Activated CD8-positive, alpha-beta T cell treated with anti-CD3 and anti-CD28 coated beads for 36 hours (primary cell): ENCODE measurements at regions not wholly inside any gene's neighbourhood (a gene's known extent, or its start where the extent isn't known, plus 50 kb on each side); places are given as distances from the start of the nearest gene placed in this dataset.

ENCODE experiments used
- ATAC-seq: fragments of 200-7000 bp; cut with Tn5 transposase; one replicate; pipeline ENCODE4 v1.10.0; 2021; ENCODE audit warnings: mild to moderate bottlenecking, moderate library complexity
- CTCF ChIA-PET: fragments of 350-600 bp; sonication (Branson Sonifier 250); formaldehyde crosslinking; loops from one replicate; lab custom pipeline; 2021; ENCODE audit warnings: antibody characterized with exemption; lab: Charles Lee
- POLR2A ChIA-PET: fragments of 350-600 bp; sonication (Branson Sonifier 250); formaldehyde crosslinking; loops from one replicate; lab custom pipeline; 2021; ENCODE audit warnings: antibody characterized with exemption; lab: Charles Lee
- DNase-seq: peaks from one replicate; pipeline ENCODE4 v3.0.0-alpha.2; 2020
- H3K27ac Mint-ChIP-seq: one replicate; pipeline ENCODE4 v1.8.0; 2021; ENCODE audit warnings: mild to moderate bottlenecking, mixed read lengths
- H3K27me3 Mint-ChIP-seq: one replicate; pipeline ENCODE4 v1.8.0; 2021; ENCODE audit warnings: mixed read lengths
- H3K36me3 Mint-ChIP-seq: one replicate; pipeline ENCODE4 v1.8.0; 2021; ENCODE audit warnings: low read depth, mixed read lengths
- H3K4me1 Mint-ChIP-seq: one replicate; pipeline ENCODE4 v1.8.0; 2021; ENCODE audit warnings: low read depth, mixed read lengths
- H3K4me3 Mint-ChIP-seq: one replicate; pipeline ENCODE4 v1.8.0; 2021; ENCODE audit warnings: mild to moderate bottlenecking, moderate library complexity, mixed read lengths
- H3K9me3 Mint-ChIP-seq: one replicate; pipeline ENCODE4 v1.8.0; 2021; ENCODE audit warnings: mixed read lengths
- intact Hi-C: fragments of 100-400 bp; cut with micrococcal nuclease; formaldehyde crosslinking; loops from one replicate; pipeline ENCODE4 v1.10.0; 2022
- TF ChIP-seq, protein P1 (sequence below): fragments of 200-600 bp; IDR thresholded peaks from one replicate; pipeline ENCODE4 v1.8.0; 2022; ENCODE audit warnings: antibody characterized with exemption, mild to moderate bottlenecking

DNA sequence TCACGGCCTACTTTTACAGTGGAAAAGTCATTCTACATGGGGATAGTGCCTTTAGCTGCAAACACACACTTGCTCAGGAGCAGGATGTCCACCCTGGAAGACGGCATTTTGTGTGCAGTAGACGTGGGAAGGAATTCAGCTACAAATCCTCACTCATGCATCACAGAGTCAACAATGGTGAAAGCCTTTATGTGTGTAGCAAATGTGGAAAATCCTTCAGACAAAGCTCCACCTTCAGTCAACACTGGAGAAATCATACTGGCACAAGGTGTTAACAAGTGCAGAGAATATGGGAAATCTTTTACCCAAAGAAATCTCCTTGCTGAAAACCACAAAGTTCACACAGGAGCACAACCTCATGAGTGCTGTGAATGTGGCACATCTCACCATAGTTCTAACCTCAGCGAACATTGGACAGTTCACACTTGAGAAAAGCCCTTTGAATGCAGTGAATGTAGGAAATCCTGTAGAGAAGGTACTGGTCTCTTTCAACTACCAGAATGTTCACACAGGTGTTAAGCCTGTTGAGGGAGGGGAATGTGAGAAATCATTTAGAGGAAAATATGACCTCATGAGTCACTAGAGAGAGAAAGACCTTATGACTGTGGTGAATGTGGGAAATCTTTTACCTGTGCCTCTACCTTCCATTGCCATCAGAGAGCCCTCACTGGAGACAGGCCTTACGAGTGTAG, 101.8 kb downstream of the PTGS2 start:
- Mint-ChIP-seq H3K27ac (no peak overlapping the region), H3K27me3 (peaks cover 1% of the 10 kb centered on the region), H3K36me3 (peaks cover 2% of the 10 kb centered on the region), H3K9me3 (peaks cover 11% of the 10 kb centered on the region), H3K4me1 (peaks cover 11% of the 10 kb centered on the region), H3K4me3 (no peak overlapping the region)
- DNase-seq (no peak), ATAC-seq (peak; percentile 62)
- ChIA-PET CTCF (no interaction called here), POLR2A (no interaction called here)
- TF ChIP-seq, protein P1, sequence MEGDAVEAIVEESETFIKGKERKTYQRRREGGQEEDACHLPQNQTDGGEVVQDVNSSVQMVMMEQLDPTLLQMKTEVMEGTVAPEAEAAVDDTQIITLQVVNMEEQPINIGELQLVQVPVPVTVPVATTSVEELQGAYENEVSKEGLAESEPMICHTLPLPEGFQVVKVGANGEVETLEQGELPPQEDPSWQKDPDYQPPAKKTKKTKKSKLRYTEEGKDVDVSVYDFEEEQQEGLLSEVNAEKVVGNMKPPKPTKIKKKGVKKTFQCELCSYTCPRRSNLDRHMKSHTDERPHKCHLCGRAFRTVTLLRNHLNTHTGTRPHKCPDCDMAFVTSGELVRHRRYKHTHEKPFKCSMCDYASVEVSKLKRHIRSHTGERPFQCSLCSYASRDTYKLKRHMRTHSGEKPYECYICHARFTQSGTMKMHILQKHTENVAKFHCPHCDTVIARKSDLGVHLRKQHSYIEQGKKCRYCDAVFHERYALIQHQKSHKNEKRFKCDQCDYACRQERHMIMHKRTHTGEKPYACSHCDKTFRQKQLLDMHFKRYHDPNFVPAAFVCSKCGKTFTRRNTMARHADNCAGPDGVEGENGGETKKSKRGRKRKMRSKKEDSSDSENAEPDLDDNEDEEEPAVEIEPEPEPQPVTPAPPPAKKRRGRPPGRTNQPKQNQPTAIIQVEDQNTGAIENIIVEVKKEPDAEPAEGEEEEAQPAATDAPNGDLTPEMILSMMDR, result no peak
- intact Hi-C loops, result no loop called here

DNA sequence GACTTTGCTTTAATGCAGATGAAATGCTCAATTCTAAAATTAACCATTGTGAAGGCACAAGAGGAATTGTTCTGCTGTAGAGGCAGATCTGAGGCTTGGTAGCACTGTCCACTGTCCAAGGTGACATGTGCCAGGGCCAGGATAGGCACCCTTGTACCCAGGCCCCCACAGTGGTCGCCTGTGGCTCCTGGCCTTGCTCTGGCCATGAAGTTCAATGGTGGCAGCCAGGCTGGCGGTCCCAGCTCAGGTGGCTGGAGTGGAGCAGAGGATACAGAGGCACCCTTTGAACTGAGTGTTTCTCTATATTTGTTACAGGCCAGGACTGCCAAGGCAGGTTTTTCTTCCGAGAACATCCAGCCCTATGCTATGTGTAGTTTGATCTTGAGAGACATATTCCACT, 102.6 kb downstream of the PTGS2 start:
- Mint-ChIP-seq H3K36me3 (no peaks in the 10 kb centered on the region), H3K4me1 (peaks cover 12% of the 10 kb centered on the region)
- no peak for ATAC-seq

DNA sequence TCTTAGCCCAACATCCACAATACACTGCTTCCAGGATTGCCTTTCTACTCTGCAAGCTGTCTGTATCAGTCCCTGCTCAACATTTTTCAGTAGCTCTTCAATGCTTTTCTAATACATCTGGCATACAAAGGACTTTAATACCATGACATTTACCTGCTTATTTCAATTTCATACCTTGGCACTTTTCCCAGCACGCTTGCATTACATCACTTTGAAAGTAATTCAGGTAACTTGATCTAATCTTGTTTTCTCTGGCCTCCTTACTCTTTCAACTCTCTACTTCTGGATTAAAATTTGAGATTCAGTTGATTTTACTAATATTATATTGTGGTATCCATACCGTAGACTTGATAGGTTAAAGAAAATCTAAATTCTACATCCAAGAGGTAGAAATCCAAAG, 103.0 kb downstream of the PTGS2 start:
- ATAC-seq, result no peak
- no peaks in the 10 kb centered on the region for H3K36me3 Mint-ChIP-seq
- H3K4me1 Mint-ChIP-seq, result peaks cover 16% of the 10 kb centered on the region
- no peak overlapping the region for H3K4me3 Mint-ChIP-seq
- no peak for DNase-seq
- TF ChIP-seq, protein P1, result no peak
- intact Hi-C loops, result no loop called here
- POLR2A ChIA-PET, result no interaction called here
- H3K27me3 Mint-ChIP-seq, result no peaks in the 10 kb centered on the region
- no peak overlapping the region for H3K27ac Mint-ChIP-seq
- CTCF ChIA-PET, result no interaction called here
- H3K9me3 Mint-ChIP-seq, result peaks cover 2% of the 10 kb centered on the region

More for the DNA sequence above, 102.6 kb downstream of the PTGS2 start:
- Mint-ChIP-seq H3K27ac (no peak overlapping the region), H3K4me3 (no peak overlapping the region), H3K27me3 (no peaks in the 10 kb centered on the region), H3K9me3 (peaks cover 5% of the 10 kb centered on the region)
- intact Hi-C loops, result no loop called here
- DNase-seq, result no peak
- POLR2A ChIA-PET, result no interaction called here
- TF ChIP-seq, protein P1, result no peak
- CTCF ChIA-PET, result no interaction called here

DNA sequence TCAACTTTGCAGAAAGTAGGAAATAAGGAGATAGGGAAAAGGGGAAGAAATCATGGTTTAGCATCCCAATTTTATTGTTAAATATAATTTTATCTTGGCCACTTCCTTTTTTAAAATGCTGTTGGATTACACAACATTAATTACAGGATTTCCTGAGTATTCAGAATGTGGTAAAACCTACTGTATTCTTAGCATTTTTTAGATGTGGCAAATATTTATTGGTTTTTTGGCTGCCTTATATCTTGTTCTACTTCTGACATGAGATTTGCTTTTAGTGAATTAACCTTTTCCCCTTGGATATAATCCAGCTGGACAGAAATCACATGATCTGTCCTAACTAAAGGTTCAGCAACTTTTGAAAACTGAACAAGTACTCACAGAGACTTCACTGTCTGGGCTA, 104.9 kb downstream of the PTGS2 start:
- TF ChIP-seq, protein P1, result no peak
- H3K36me3 Mint-ChIP-seq, result no peaks in the 10 kb centered on the region
- H3K4me3 Mint-ChIP-seq, result no peak overlapping the region
- intact Hi-C loops, result no loop called here
- H3K9me3 Mint-ChIP-seq, result peaks cover 2% of the 10 kb centered on the region
- CTCF ChIA-PET, result no interaction called here
- no peak overlapping the region for H3K27ac Mint-ChIP-seq
- DNase-seq (no peak), ATAC-seq (no peak)
- H3K27me3 Mint-ChIP-seq, result no peaks in the 10 kb centered on the region
- POLR2A ChIA-PET, result no interaction called here
- H3K4me1 Mint-ChIP-seq, result peaks cover 28% of the 10 kb centered on the region

DNA sequence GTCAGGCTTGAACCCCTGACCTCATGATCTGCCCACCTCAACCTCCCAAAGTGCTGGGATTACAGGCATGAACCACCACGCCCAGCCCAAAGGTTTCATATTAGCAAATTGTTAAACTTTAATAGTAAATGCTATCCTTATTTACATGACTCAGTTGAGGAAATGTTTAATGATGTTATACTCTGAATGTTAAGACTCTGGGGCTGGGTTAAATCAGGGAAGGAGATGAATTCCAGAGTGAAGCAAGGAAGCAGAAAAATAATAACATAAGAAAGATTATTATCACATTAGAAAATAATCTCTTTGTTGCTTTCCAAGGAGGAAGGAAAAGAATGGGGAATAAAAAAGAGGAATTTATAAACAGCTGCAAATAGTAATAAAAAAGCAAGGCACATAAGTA, 105.3 kb downstream of the PTGS2 start:
- ChIA-PET POLR2A (no interaction called here), CTCF (no interaction called here)
- Mint-ChIP-seq H3K27me3 (no peaks in the 10 kb centered on the region), H3K36me3 (no peaks in the 10 kb centered on the region), H3K9me3 (peaks cover 2% of the 10 kb centered on the region), H3K4me3 (no peak overlapping the region), H3K27ac (no peak overlapping the region), H3K4me1 (peaks cover 28% of the 10 kb centered on the region)
- ATAC-seq, result no peak
- intact Hi-C loops, result no loop called here
- DNase-seq, result no peak
- TF ChIP-seq, protein P1, result no peak
